HCT116 (cell line): ENCODE measurements at regions not wholly inside any gene's neighbourhood (a gene's known extent, or its start where the extent isn't known, plus 50 kb on each side); places are given as distances from the start of the nearest gene placed in this dataset.

Experiments used
- ATAC-seq: fragments of 200-7000 bp; cut with Tn5 transposase; 2 replicates; pipeline ENCODE4 v1.9.1; 2020; ENCODE audit warnings: mild to moderate bottlenecking, moderate library complexity
- BruUV-seq: library from RNA; stranded (reverse); fragments of 400-500 nt; replicated peaks from 2 replicates; lab custom pipeline; 2021; lab: Mats Ljungman, UMichigan
- CTCF ChIA-PET: fragments of 300-600 bp; sonication (Branson Sonifier 250); formaldehyde crosslinking; loops from one replicate; lab custom pipeline; 2021; ENCODE audit warnings: antibody characterized with exemption; lab: Charles Lee
- POLR2A ChIA-PET: fragments of 300-600, 350-600 bp; sonication (Branson Sonifier 250); formaldehyde crosslinking; loops from one replicate; lab custom pipeline; 2021; ENCODE audit warnings: antibody characterized with exemption; lab: Charles Lee
- RAD21 ChIA-PET, 2 experiments: fragments of 300-600 bp; sonication (Branson Sonifier 250); formaldehyde crosslinking; loops; one replicate each; lab custom pipeline; 2023; ENCODE audit warnings: low total read pairs in 2 of 2; ENCODE audit not compliant: uncharacterized antibody in 2 of 2, unreplicated experiment in 2 of 2, low non-redundant PET in 1 of 2; lab: Charles Lee
- DNase-seq: peaks from one replicate; pipeline ENCODE4 v3.0.0-alpha.2; 2010; ENCODE audit warnings: low read depth, low spot score
- H2AFZ ChIP-seq: fragments of 200-600 bp; shearing (Covaris generic), sonication (generic); 2 replicates; pipeline ENCODE4 v1.6.1; 2017; ENCODE audit warnings: low read depth, mixed run types, mixed read lengths, antibody characterized with exemption, low read length; ENCODE audit not compliant: poor library complexity, severe bottlenecking
- H3K27ac ChIP-seq: 2 replicates; pipeline ENCODE4 v1.5.1; 2012; ENCODE audit warnings: low read depth, low read length
- H3K27me3 ChIP-seq: fragments of 200-600 bp; sonication (generic); 2 replicates; pipeline ENCODE4 v1.6.1; 2016; ENCODE audit warnings: mixed run types, low read length, mixed read lengths; ENCODE audit not compliant: insufficient read depth
- H3K36me3 ChIP-seq, 2 experiments: fragments of 200-500 bp in 1 of 2; fragments of 200-600 bp in 1 of 2; sonication (Bioruptor generic) in 1 of 2; sonication (generic) in 1 of 2; 2 replicates each; pipeline versions ENCODE4 v1.5.1 to v1.6.1; 2014 to 2016; ENCODE audit warnings: low read length in 2 of 2, inconsistent platforms in 1 of 2, mixed read lengths in 1 of 2, mixed run types in 1 of 2; ENCODE audit not compliant: insufficient read depth in 2 of 2, control insufficient read depth in 1 of 2
- H3K4me1 ChIP-seq, 2 experiments: fragments of 200-600 bp in 1 of 2; sonication (generic) in 1 of 2; 2 replicates each; pipeline versions ENCODE4 v1.5.1 to v1.6.1; 2012 to 2017; ENCODE audit warnings: low read length in 2 of 2, inconsistent platforms in 1 of 2, mild to moderate bottlenecking in 1 of 2, mixed read lengths in 1 of 2, mixed run types in 1 of 2, moderate library complexity in 1 of 2; ENCODE audit not compliant: insufficient read depth in 2 of 2, control insufficient read depth in 1 of 2
- H3K4me2 ChIP-seq: fragments of 200-600 bp; sonication (generic); 2 replicates; pipeline ENCODE4 v1.6.1; 2017; ENCODE audit warnings: mixed run types, low read length, mixed read lengths
- H3K4me3 ChIP-seq, 2 experiments: fragments of 200-600 bp in 1 of 2; sonication (generic) in 1 of 2; replicated peaks in 1 of 2; 2 replicates each; pipeline ENCODE4 v1.5.1; 2011 to 2016; ENCODE audit warnings: low read length in 2 of 2, control low read depth in 1 of 2, low read depth in 1 of 2, mild to moderate bottlenecking in 1 of 2, mixed read lengths in 1 of 2, mixed run types in 1 of 2
- H3K79me2 ChIP-seq: fragments of 200-600 bp; sonication (generic); 2 replicates; pipeline ENCODE4 v1.6.1; 2017; ENCODE audit warnings: mild to moderate bottlenecking, mixed run types, low read length, moderate library complexity, mixed read lengths; ENCODE audit not compliant: insufficient read depth
- H3K9ac ChIP-seq: fragments of 200-600 bp; sonication (generic); 2 replicates; pipeline ENCODE4 v1.6.1; 2016; ENCODE audit warnings: low read length, mixed read lengths
- H3K9me2 ChIP-seq: fragments of 200-600 bp; sonication (generic), shearing (Covaris generic); 2 replicates; pipeline ENCODE4 v1.6.1; 2017; ENCODE audit warnings: mixed run types, mild to moderate bottlenecking, moderate library complexity; ENCODE audit not compliant: insufficient read depth
- H3K9me3 ChIP-seq, 2 experiments: fragments of 200-500 bp in 1 of 2; fragments of 200-600 bp in 1 of 2; sonication (Bioruptor generic) in 1 of 2; sonication (generic) in 1 of 2; 2 replicates each; pipeline ENCODE4 v1.6.1; 2014 to 2017; ENCODE audit warnings: low read length in 2 of 2, mixed read lengths in 2 of 2, inconsistent platforms in 1 of 2, low read depth in 1 of 2, mild to moderate bottlenecking in 1 of 2, mixed run types in 1 of 2, moderate library complexity in 1 of 2; ENCODE audit not compliant: control insufficient read depth in 1 of 2, insufficient read depth in 1 of 2
- H4K20me1 ChIP-seq: fragments of 200-600 bp; sonication (generic), shearing (Covaris generic); 2 replicates; pipeline ENCODE4 v1.6.1; 2017; ENCODE audit warnings: mixed run types, mild to moderate bottlenecking, moderate library complexity; ENCODE audit not compliant: insufficient read depth
- CEBPB ChIP-seq: IDR thresholded peaks from 2 replicates; pipeline ENCODE4 v1.6.1; 2012; ENCODE audit warnings: low read depth
- ELF1 ChIP-seq: IDR thresholded peaks from 2 replicates; pipeline ENCODE4 v1.6.1; 2012; ENCODE audit warnings: low read depth, borderline replicate concordance
- POLR2A ChIP-seq: IDR thresholded peaks from 2 replicates; pipeline ENCODE4 v1.7.0; 2011; ENCODE audit warnings: borderline replicate concordance; ENCODE audit not compliant: insufficient read depth, insufficient read length; ENCODE audit errors: extremely low read depth
- POLR2AphosphoS5 ChIP-seq: IDR thresholded peaks from 2 replicates; pipeline ENCODE4 v1.6.1; 2011; ENCODE audit warnings: mild to moderate bottlenecking, low read depth, low read length, moderate library complexity
- SIN3A ChIP-seq: IDR thresholded peaks from 2 replicates; pipeline ENCODE4 v1.6.1; 2012; ENCODE audit warnings: low read depth
- SP1 ChIP-seq: IDR thresholded peaks from 2 replicates; pipeline ENCODE4 v1.6.1; 2012; ENCODE audit warnings: low read depth
- SRF ChIP-seq: IDR thresholded peaks from 2 replicates; pipeline ENCODE4 v1.6.1; 2012; ENCODE audit warnings: low read depth
- TCF7L2 ChIP-seq: IDR thresholded peaks from 2 replicates; pipeline ENCODE4 v1.7.0; 2011; ENCODE audit warnings: borderline replicate concordance, inconsistent platforms; ENCODE audit not compliant: insufficient read depth, insufficient read length; ENCODE audit errors: extremely low read depth
- YY1 ChIP-seq: IDR thresholded peaks from 2 replicates; pipeline ENCODE4 v1.6.1; 2011; ENCODE audit warnings: low read length, low read depth, moderate library complexity, mild to moderate bottlenecking; ENCODE audit not compliant: insufficient replicate concordance; ENCODE audit errors: extremely low read depth
- ZNF274 ChIP-seq: fragments of 200-500 bp; sonication (Bioruptor generic); IDR thresholded peaks from 2 replicates; pipeline ENCODE4 v1.6.1; 2014; ENCODE audit warnings: mild to moderate bottlenecking, low read depth, low read length, inconsistent platforms
- intact Hi-C: fragments of 100-400 bp; cut with micrococcal nuclease; formaldehyde crosslinking; loops from 2 replicates; pipeline ENCODE4 v1.10.0; 2022
- TF ChIP-seq, protein P1 (sequence below): IDR thresholded peaks from 2 replicates; pipeline ENCODE4 v1.6.1; 2012; ENCODE audit warnings: low read depth
- TF ChIP-seq, protein P2 (sequence below): IDR thresholded peaks from 2 replicates; pipeline ENCODE4 v1.6.1; 2012
- TF ChIP-seq, protein P3 (sequence below): IDR thresholded peaks from 2 replicates; pipeline ENCODE4 v1.6.1; 2011; ENCODE audit warnings: mild to moderate bottlenecking, low read length, moderate library complexity; ENCODE audit not compliant: insufficient replicate concordance; ENCODE audit errors: extremely low read depth

GRCh38 chr1:199310708-199311107 is 671.9 kb downstream of the PTPRC start:
- no TSS peak for BruUV-seq

GRCh38 chr1:199311478-199312262 is 672.8 kb downstream of the PTPRC start:
- no TSS peak for BruUV-seq
- no peak for ATAC-seq
- Histone ChIP-seq H4K20me1 (no peaks in the 10 kb centered on the region), H3K27ac (no peak overlapping the region), H3K9ac (no peak overlapping the region), H3K27me3 (no peaks in the 10 kb centered on the region), H3K9me2 (no peaks in the 10 kb centered on the region), H3K4me1 (no peaks in the 10 kb centered on the region), H3K36me3 (no peaks in the 10 kb centered on the region), H3K9me3 (no peaks in the 10 kb centered on the region), H3K79me2 (no peaks in the 10 kb centered on the region), H3K4me3 (no peak overlapping the region), H2AFZ (no peak overlapping the region), H3K4me2 (no peak overlapping the region)
- CTCF ChIA-PET, result no interaction called here
- intact Hi-C loops, result no loop called here
- RAD21 ChIA-PET, result no interaction called here
- POLR2A ChIA-PET, result no interaction called here
- TF ChIP-seq ELF1 (no peak), SRF (no peak), POLR2AphosphoS5 (no peak), SIN3A (no peak), TCF7L2 (no peak), ZNF274 (no peak), SP1 (no peak)
- TF ChIP-seq, protein P1, sequence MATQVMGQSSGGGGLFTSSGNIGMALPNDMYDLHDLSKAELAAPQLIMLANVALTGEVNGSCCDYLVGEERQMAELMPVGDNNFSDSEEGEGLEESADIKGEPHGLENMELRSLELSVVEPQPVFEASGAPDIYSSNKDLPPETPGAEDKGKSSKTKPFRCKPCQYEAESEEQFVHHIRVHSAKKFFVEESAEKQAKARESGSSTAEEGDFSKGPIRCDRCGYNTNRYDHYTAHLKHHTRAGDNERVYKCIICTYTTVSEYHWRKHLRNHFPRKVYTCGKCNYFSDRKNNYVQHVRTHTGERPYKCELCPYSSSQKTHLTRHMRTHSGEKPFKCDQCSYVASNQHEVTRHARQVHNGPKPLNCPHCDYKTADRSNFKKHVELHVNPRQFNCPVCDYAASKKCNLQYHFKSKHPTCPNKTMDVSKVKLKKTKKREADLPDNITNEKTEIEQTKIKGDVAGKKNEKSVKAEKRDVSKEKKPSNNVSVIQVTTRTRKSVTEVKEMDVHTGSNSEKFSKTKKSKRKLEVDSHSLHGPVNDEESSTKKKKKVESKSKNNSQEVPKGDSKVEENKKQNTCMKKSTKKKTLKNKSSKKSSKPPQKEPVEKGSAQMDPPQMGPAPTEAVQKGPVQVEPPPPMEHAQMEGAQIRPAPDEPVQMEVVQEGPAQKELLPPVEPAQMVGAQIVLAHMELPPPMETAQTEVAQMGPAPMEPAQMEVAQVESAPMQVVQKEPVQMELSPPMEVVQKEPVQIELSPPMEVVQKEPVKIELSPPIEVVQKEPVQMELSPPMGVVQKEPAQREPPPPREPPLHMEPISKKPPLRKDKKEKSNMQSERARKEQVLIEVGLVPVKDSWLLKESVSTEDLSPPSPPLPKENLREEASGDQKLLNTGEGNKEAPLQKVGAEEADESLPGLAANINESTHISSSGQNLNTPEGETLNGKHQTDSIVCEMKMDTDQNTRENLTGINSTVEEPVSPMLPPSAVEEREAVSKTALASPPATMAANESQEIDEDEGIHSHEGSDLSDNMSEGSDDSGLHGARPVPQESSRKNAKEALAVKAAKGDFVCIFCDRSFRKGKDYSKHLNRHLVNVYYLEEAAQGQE, result no peak
- TF ChIP-seq, protein P2, sequence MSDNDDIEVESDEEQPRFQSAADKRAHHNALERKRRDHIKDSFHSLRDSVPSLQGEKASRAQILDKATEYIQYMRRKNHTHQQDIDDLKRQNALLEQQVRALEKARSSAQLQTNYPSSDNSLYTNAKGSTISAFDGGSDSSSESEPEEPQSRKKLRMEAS, result no peak
- TF ChIP-seq, protein P3, sequence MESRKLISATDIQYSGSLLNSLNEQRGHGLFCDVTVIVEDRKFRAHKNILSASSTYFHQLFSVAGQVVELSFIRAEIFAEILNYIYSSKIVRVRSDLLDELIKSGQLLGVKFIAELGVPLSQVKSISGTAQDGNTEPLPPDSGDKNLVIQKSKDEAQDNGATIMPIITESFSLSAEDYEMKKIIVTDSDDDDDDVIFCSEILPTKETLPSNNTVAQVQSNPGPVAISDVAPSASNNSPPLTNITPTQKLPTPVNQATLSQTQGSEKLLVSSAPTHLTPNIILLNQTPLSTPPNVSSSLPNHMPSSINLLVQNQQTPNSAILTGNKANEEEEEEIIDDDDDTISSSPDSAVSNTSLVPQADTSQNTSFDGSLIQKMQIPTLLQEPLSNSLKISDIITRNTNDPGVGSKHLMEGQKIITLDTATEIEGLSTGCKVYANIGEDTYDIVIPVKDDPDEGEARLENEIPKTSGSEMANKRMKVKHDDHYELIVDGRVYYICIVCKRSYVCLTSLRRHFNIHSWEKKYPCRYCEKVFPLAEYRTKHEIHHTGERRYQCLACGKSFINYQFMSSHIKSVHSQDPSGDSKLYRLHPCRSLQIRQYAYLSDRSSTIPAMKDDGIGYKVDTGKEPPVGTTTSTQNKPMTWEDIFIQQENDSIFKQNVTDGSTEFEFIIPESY, result no peak
- DNase-seq, result no peak

More at GRCh38 chr1:199310708-199311107, 671.9 kb downstream of the PTPRC start:
- no peaks in the 10 kb centered on the region for H3K9me2 ChIP-seq
- no peak overlapping the region for H3K4me3 ChIP-seq
- intact Hi-C loops, result no loop called here
- ATAC-seq (no peak), DNase-seq (no peak)
- no peak overlapping the region for H3K27ac ChIP-seq
- ChIA-PET RAD21 (no interaction called here), POLR2A (no interaction called here), CTCF (no interaction called here)
- TF ChIP-seq SIN3A (no peak), POLR2A (no peak), YY1 (no peak), SRF (no peak), CEBPB (no peak)
- no peaks in the 10 kb centered on the region for H3K27me3 ChIP-seq
- no peak overlapping the region for H3K9ac ChIP-seq
- H3K4me2 ChIP-seq, result no peak overlapping the region
- no peaks in the 10 kb centered on the region for H3K36me3 ChIP-seq
- H3K9me3 ChIP-seq, result no peaks in the 10 kb centered on the region
- H3K4me1 ChIP-seq, result no peaks in the 10 kb centered on the region
- H3K79me2 ChIP-seq, result no peaks in the 10 kb centered on the region
- no peaks in the 10 kb centered on the region for H4K20me1 ChIP-seq
- no peak overlapping the region for H2AFZ ChIP-seq
